ENCODE measurements at regions not wholly inside any gene's neighbourhood (a gene's known extent, or its start where the extent isn't known, plus 50 kb on each side); places are given as distances from the start of the nearest gene placed in this dataset.

- TF ChIP-seq, protein P1, sequence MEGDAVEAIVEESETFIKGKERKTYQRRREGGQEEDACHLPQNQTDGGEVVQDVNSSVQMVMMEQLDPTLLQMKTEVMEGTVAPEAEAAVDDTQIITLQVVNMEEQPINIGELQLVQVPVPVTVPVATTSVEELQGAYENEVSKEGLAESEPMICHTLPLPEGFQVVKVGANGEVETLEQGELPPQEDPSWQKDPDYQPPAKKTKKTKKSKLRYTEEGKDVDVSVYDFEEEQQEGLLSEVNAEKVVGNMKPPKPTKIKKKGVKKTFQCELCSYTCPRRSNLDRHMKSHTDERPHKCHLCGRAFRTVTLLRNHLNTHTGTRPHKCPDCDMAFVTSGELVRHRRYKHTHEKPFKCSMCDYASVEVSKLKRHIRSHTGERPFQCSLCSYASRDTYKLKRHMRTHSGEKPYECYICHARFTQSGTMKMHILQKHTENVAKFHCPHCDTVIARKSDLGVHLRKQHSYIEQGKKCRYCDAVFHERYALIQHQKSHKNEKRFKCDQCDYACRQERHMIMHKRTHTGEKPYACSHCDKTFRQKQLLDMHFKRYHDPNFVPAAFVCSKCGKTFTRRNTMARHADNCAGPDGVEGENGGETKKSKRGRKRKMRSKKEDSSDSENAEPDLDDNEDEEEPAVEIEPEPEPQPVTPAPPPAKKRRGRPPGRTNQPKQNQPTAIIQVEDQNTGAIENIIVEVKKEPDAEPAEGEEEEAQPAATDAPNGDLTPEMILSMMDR (IDR thresholded peaks at IDR 0.05) = no peak
- no peak for TF ChIP-seq POLR2A (IDR thresholded peaks at IDR 0.05)
These were observed 72.6 kb upstream of the DOCK10 start for GRCh38 chr2:225114786-225115323.

Measured in testis (tissue), 2 donors.